Small intestine (tissue), 7 donors: ENCODE measurements at regions not wholly inside any gene's neighbourhood (a gene's known extent, or its start where the extent isn't known, plus 50 kb on each side); places are given as distances from the start of the nearest gene placed in this dataset.
A peak's percentile ranks its signal among the peaks of the same experiment; 100 is the strongest.

Source experiments
- DNase-seq, 2 donors: peaks; one replicate each; pipeline versions ENCODE4 v3.0.0 to v3.0.0-alpha.2; 2013
- FAIRE-seq: peaks from 2 replicates; lab custom pipeline; 2012; peaks lifted over from hg19 to GRCh38; lab: Jason Lieb, UNC
- H3K27ac ChIP-seq, 3 donors: one replicate each; pipeline ENCODE4 v1.5.1; 2013; ENCODE audit warnings: low read length in 2 of 3, mild to moderate bottlenecking in 2 of 3, control low read depth in 1 of 3, inconsistent platforms in 1 of 3, low read depth in 1 of 3, moderate library complexity in 1 of 3
- H3K27me3 ChIP-seq, 3 donors: one replicate each; pipeline ENCODE4 v1.6.1; 2013; ENCODE audit warnings: low read length in 3 of 3, inconsistent platforms in 1 of 3; ENCODE audit not compliant: control insufficient read depth in 3 of 3, insufficient read depth in 3 of 3
- H3K36me3 ChIP-seq, 3 donors: one replicate each; pipeline ENCODE4 v1.6.1; 2013; ENCODE audit warnings: low read length in 3 of 3, inconsistent platforms in 1 of 3, low read depth in 1 of 3, mild to moderate bottlenecking in 1 of 3, moderate library complexity in 1 of 3; ENCODE audit not compliant: control insufficient read depth in 3 of 3, insufficient read depth in 2 of 3
- H3K4me1 ChIP-seq, 3 donors: one replicate each; pipeline ENCODE4 v1.6.1; 2013; ENCODE audit warnings: low read length in 2 of 3, inconsistent platforms in 1 of 3, low read depth in 1 of 3, mild to moderate bottlenecking in 1 of 3, moderate library complexity in 1 of 3; ENCODE audit not compliant: control insufficient read depth in 3 of 3, insufficient read depth in 2 of 3
- H3K4me3 ChIP-seq, 3 donors: one replicate each; pipeline ENCODE4 v1.5.1; 2013; ENCODE audit warnings: low read length in 3 of 3, control low read depth in 1 of 3, inconsistent platforms in 1 of 3, low read depth in 1 of 3, mild to moderate bottlenecking in 1 of 3, moderate library complexity in 1 of 3
- H3K9me3 ChIP-seq, 2 donors: one replicate each; pipeline ENCODE4 v1.6.1; 2013; ENCODE audit warnings: low read depth in 1 of 2, low read length in 1 of 2; ENCODE audit not compliant: control insufficient read depth in 2 of 2, insufficient read depth in 1 of 2
- WGBS, 3 donors: extraction: QIAGEN DNeasy Blood & Tissue Kit; methylation state at CpG; one replicate each; pipeline ENCODE4 v1.1.7; 2013; 5-methylcytosine and 5-hydroxymethylcytosine counted together
- donor health status: healthy with polysubstance abuse.
- donor health status: control.
- donor health status: control.
- donor health status: Bipolar disorder and iron deficiency.
- donor health status: healthy.

GRCh38 chr3:124653797-124654469, 76.3 kb upstream of the UMPS start:
- 70 to 90% (median 87%) methylated on average over 4 of the region's 4 CpGs for WGBS, 3 donors
- peak overlapping the region in 1 of 3 donors; percentile 73 for H3K27ac ChIP-seq
- H3K4me1 ChIP-seq = peaks cover 0 to 22% (median 0%) of the 10 kb centered on the region in 3 donors
- no peaks in the 10 kb centered on the region for H3K27me3 ChIP-seq
- no peak overlapping the region for H3K4me3 ChIP-seq
- peaks cover 4 to 54% (median 35%) of the 10 kb centered on the region in 3 donors for H3K36me3 ChIP-seq
- H3K9me3 ChIP-seq = no peaks in the 10 kb centered on the region
- DNase-seq = peak in 1 of 2 donors; percentile 29
- no peak for FAIRE-seq

GRCh38 chr3:124654470-124654845, 75.8 kb upstream of the UMPS start:
- H3K27me3 ChIP-seq = no peaks in the 10 kb centered on the region
- peaks cover 4 to 57% (median 33%) of the 10 kb centered on the region in 3 donors for H3K36me3 ChIP-seq
- peak overlapping the region in 1 of 3 donors; percentile 73 for H3K27ac ChIP-seq
- FAIRE-seq (no peak), DNase-seq (peak; percentile 63 to 77)
- no peak overlapping the region for H3K4me3 ChIP-seq
- peaks cover 0 to 22% (median 0%) of the 10 kb centered on the region in 3 donors for H3K4me1 ChIP-seq
- no peaks in the 10 kb centered on the region for H3K9me3 ChIP-seq

- DNase-seq = no peak
- no peaks in the 10 kb centered on the region for H3K9me3 ChIP-seq
- 94 to 96% (median 95%) methylated on average over 7 of the region's 7 CpGs for WGBS, 3 donors
- H3K27ac ChIP-seq = no peak overlapping the region
- no peaks in the 10 kb centered on the region for H3K27me3 ChIP-seq
- H3K4me1 ChIP-seq = peaks cover 0 to 22% (median 0%) of the 10 kb centered on the region in 3 donors
- no peak for FAIRE-seq
- no peak overlapping the region for H3K4me3 ChIP-seq
- H3K36me3 ChIP-seq = peaks cover 4 to 63% (median 27%) of the 10 kb centered on the region in 3 donors
Observed at GRCh38 chr3:124656531-124656930, 73.7 kb upstream of the UMPS start.

- no peaks in the 10 kb centered on the region for H3K27me3 ChIP-seq
- FAIRE-seq = no peak
- H3K27ac ChIP-seq = no peak overlapping the region
- no peak overlapping the region for H3K4me3 ChIP-seq
- no peaks in the 10 kb centered on the region for H3K9me3 ChIP-seq
- peaks cover 0 to 22% (median 0%) of the 10 kb centered on the region in 3 donors for H3K4me1 ChIP-seq
- H3K36me3 ChIP-seq = peaks cover 4 to 66% (median 27%) of the 10 kb centered on the region in 3 donors
- 74 to 86% (median 81%) methylated on average over 4 of the region's 4 CpGs for WGBS, 3 donors
- DNase-seq = no peak
Observed at GRCh38 chr3:124657138-124657537, 73.1 kb upstream of the UMPS start.

- no peak for DNase-seq
- no peak overlapping the region for H3K4me3 ChIP-seq
- no peak overlapping the region for H3K27ac ChIP-seq
- 87 to 95% (median 88%) methylated on average over 12 of the region's 12 CpGs for WGBS, 3 donors
- H3K36me3 ChIP-seq = peaks cover 4 to 64% (median 23%) of the 10 kb centered on the region in 3 donors
- peaks cover 0 to 22% (median 0%) of the 10 kb centered on the region in 3 donors for H3K4me1 ChIP-seq
- H3K27me3 ChIP-seq = no peaks in the 10 kb centered on the region
- FAIRE-seq = no peak
- H3K9me3 ChIP-seq = no peaks in the 10 kb centered on the region
Observed at GRCh38 chr3:124658270-124658669, 72.0 kb upstream of the UMPS start.

- Histone ChIP-seq H3K4me3 (no peak overlapping the region), H3K4me1 (peaks cover 0 to 18% (median 0%) of the 10 kb centered on the region in 3 donors), H3K27ac (no peak overlapping the region), H3K36me3 (peaks cover 4 to 62% (median 18%) of the 10 kb centered on the region in 3 donors), H3K9me3 (no peaks in the 10 kb centered on the region), H3K27me3 (no peaks in the 10 kb centered on the region)
- FAIRE-seq = no peak
- WGBS, 3 donors = 0 to 47% (median 27%) methylated on average over 1 of the region's 1 CpG
- no peak for DNase-seq
Observed at GRCh38 chr3:124659175-124659574, 71.1 kb upstream of the UMPS start.

- peaks cover 0 to 13% (median 0%) of the 10 kb centered on the region in 3 donors for H3K4me1 ChIP-seq
- no peaks in the 10 kb centered on the region for H3K27me3 ChIP-seq
- 94 to 100% (median 100%) methylated on average over 1 of the region's 1 CpG for WGBS, 3 donors
- DNase-seq (no peak), FAIRE-seq (no peak)
- no peak overlapping the region for H3K4me3 ChIP-seq
- H3K36me3 ChIP-seq = peaks cover 4 to 66% (median 20%) of the 10 kb centered on the region in 3 donors
- no peaks in the 10 kb centered on the region for H3K9me3 ChIP-seq
- H3K27ac ChIP-seq = no peak overlapping the region
Observed at GRCh38 chr3:124660599-124660998, 69.7 kb upstream of the UMPS start.

GRCh38 chr3:124663690-124664089, 66.6 kb upstream of the UMPS start:
- H3K4me1 ChIP-seq = peaks cover 0 to 13% (median 0%) of the 10 kb centered on the region in 3 donors
- H3K36me3 ChIP-seq = peaks cover under 1 to 71% (median 14%) of the 10 kb centered on the region in 3 donors
- no peaks in the 10 kb centered on the region for H3K9me3 ChIP-seq
- no peak overlapping the region for H3K4me3 ChIP-seq
- no peak for DNase-seq
- no peak overlapping the region for H3K27ac ChIP-seq
- WGBS, 3 donors = 84 to 91% (median 88%) methylated on average over 2 of the region's 2 CpGs
- no peaks in the 10 kb centered on the region for H3K27me3 ChIP-seq
- no peak for FAIRE-seq
